SK-MEL-5 (cell line): ENCODE measurements at regions not wholly inside any gene's neighbourhood (a gene's known extent, or its start where the extent isn't known, plus 50 kb on each side); places are given as distances from the start of the nearest gene placed in this dataset.
A peak's percentile ranks its signal among the peaks of the same experiment; 100 is the strongest.

Experiments
- DNase-seq: peaks from one replicate; pipeline ENCODE4 v3.0.0-alpha.2; 2016; ENCODE audit warnings: low read depth, low spot score
- in situ Hi-C: cut with HindIII; loops from 2 replicates; pipeline ENCODE4 v1.10.0; 2016; ENCODE audit warnings: low sequenced_read_pairs, high pct_unique_total_duplicates, low pct_unique_long_range_greater_than_20kb

GRCh38 chr21:24014381-24014780, 1592.9 kb downstream of the MRPL39 start:
- no peak for DNase-seq
- in situ Hi-C loops = no loop called here

GRCh38 chr21:24011087-24011486, 1596.2 kb downstream of the MRPL39 start:
- in situ Hi-C loops = no loop called here
- no peak for DNase-seq

- no peak for DNase-seq
- in situ Hi-C loops = no loop called here
Measured at GRCh38 chr21:24007592-24007991, 1599.7 kb downstream of the MRPL39 start.

GRCh38 chr21:23986987-23987386, 1620.3 kb downstream of the MRPL39 start:
- no peak for DNase-seq
- in situ Hi-C loops = no loop called here

- DNase-seq = no peak
- in situ Hi-C loops = no loop called here
Measured at GRCh38 chr21:23986214-23986613, 1621.1 kb downstream of the MRPL39 start.

GRCh38 chr21:23982546-23982945, 1624.7 kb downstream of the MRPL39 start:
- in situ Hi-C loops = no loop called here
- DNase-seq = no peak

- no peak for DNase-seq
- in situ Hi-C loops = no loop called here
Measured at GRCh38 chr21:23977971-23978370, 1629.3 kb downstream of the MRPL39 start.

- peak; percentile 72 for DNase-seq
- in situ Hi-C loops = no loop called here
Measured at GRCh38 chr21:23968722-23969647, 1638.3 kb downstream of the MRPL39 start.

- in situ Hi-C loops = no loop called here
- no peak for DNase-seq
Measured at GRCh38 chr21:23968008-23968407, 1639.3 kb downstream of the MRPL39 start.

GRCh38 chr21:23963454-23963853, 1643.8 kb downstream of the MRPL39 start:
- in situ Hi-C loops = no loop called here
- no peak for DNase-seq

- DNase-seq = no peak
- in situ Hi-C loops = no loop called here
Measured at GRCh38 chr21:23960769-23961168, 1646.5 kb downstream of the MRPL39 start.

GRCh38 chr21:23955135-23955843, 1652.0 kb downstream of the MRPL39 start:
- in situ Hi-C loops = no loop called here

GRCh38 chr21:23952269-23952668, 1655.0 kb downstream of the MRPL39 start:
- no peak for DNase-seq
- in situ Hi-C loops = no loop called here

More at GRCh38 chr21:23955135-23955843, 1652.0 kb downstream of the MRPL39 start:
- no peak for DNase-seq

- in situ Hi-C loops = no loop called here
- peak; percentile 4 for DNase-seq
Measured at GRCh38 chr21:23951251-23951650, 1656.0 kb downstream of the MRPL39 start.

- in situ Hi-C loops = no loop called here
- DNase-seq = no peak
Measured at GRCh38 chr21:23950344-23950743, 1656.9 kb downstream of the MRPL39 start.

GRCh38 chr21:23949493-23949892, 1657.8 kb downstream of the MRPL39 start:
- in situ Hi-C loops = no loop called here
- DNase-seq = no peak

- DNase-seq = no peak
Measured at GRCh38 chr21:23939369-23940065, 1667.8 kb downstream of the MRPL39 start.

GRCh38 chr21:23936991-23937390, 1670.3 kb downstream of the MRPL39 start:
- in situ Hi-C loops = no loop called here
- DNase-seq = no peak

More at GRCh38 chr21:23939369-23940065, 1667.8 kb downstream of the MRPL39 start:
- in situ Hi-C loops = no loop called here
